ENCODE measurements at regions not wholly inside any gene's neighbourhood (a gene's known extent, or its start where the extent isn't known, plus 50 kb on each side); places are given as distances from the start of the nearest gene placed in this dataset.

DNA sequence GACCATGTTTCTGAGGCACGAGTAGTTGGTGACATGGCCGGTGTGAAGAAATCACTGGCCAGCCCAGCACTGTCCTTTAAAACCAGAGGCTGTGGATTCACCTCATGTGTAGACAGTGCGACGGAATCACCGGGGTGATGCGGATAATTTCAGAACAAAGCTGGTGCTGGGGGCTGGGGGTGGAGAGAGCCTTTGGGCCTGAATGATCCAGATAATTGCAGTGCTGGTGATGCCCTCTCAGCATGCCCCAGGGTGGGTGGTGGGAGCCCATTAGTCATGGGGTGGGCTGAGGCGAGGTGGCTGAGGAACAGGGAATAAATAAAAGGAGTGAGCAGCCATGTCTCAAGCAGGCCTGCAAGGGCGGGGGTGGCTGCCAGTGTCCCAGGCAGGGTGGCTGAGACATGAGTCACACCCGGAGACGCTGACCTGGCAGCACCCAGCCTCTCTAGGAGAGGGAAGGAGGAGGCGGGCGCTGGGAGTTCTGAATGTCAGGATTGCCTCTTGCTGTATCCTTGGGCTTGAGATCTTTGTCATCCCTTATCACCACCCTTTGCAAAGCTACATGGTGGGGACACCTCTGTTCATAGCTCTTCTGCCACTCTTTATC is 61.1 kb upstream of the KCNK12 start:
- TF ChIP-seq POLR2A (IDR thresholded peaks at IDR 0.05): no peak
- TF ChIP-seq, protein P1, sequence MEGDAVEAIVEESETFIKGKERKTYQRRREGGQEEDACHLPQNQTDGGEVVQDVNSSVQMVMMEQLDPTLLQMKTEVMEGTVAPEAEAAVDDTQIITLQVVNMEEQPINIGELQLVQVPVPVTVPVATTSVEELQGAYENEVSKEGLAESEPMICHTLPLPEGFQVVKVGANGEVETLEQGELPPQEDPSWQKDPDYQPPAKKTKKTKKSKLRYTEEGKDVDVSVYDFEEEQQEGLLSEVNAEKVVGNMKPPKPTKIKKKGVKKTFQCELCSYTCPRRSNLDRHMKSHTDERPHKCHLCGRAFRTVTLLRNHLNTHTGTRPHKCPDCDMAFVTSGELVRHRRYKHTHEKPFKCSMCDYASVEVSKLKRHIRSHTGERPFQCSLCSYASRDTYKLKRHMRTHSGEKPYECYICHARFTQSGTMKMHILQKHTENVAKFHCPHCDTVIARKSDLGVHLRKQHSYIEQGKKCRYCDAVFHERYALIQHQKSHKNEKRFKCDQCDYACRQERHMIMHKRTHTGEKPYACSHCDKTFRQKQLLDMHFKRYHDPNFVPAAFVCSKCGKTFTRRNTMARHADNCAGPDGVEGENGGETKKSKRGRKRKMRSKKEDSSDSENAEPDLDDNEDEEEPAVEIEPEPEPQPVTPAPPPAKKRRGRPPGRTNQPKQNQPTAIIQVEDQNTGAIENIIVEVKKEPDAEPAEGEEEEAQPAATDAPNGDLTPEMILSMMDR (IDR thresholded peaks at IDR 0.05): no peak
